Fibroblast of pulmonary artery (primary cell): ENCODE measurements at regions not wholly inside any gene's neighbourhood (a gene's known extent, or its start where the extent isn't known, plus 50 kb on each side); places are given as distances from the start of the nearest gene placed in this dataset.
A peak's percentile ranks its signal among the peaks of the same experiment; 100 is the strongest.

Experiments
- DNase-seq: peaks from one replicate; pipeline ENCODE4 v3.0.0-alpha.2; 2010; ENCODE audit warnings: low read depth
- H3K4me3 ChIP-seq: replicated peaks from 2 replicates; pipeline ENCODE4 v1.5.1; 2011; ENCODE audit warnings: low read depth, mild to moderate bottlenecking, control low read depth, low read length, moderate library complexity
- TF ChIP-seq, protein P1 (sequence below): IDR thresholded peaks from 2 replicates; pipeline ENCODE4 v1.5.1; 2011; ENCODE audit warnings: mild to moderate bottlenecking, control low read depth, low read length, inconsistent platforms; ENCODE audit errors: missing control alignments

DNA sequence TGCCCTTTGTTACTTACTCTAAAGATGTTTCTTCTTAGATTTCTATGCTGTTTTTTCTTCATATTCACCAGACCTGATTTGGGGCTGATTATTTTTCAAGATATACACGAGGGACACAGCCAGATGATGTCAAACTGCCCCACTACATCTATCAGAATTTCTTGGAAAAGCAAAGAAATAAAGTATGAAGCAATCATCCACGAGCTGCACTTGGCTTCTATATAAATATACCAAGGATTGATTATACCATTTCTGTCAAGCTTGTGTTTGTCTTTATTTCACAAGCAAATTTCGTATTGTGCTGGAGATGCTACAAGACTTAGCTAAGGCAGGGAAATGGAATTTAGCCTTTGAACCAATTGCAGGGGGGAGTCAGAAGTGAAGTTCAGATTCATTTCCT, 715.1 kb upstream of the NR2F2 start:
- peak; percentile 22 for DNase-seq
- TF ChIP-seq, protein P1, sequence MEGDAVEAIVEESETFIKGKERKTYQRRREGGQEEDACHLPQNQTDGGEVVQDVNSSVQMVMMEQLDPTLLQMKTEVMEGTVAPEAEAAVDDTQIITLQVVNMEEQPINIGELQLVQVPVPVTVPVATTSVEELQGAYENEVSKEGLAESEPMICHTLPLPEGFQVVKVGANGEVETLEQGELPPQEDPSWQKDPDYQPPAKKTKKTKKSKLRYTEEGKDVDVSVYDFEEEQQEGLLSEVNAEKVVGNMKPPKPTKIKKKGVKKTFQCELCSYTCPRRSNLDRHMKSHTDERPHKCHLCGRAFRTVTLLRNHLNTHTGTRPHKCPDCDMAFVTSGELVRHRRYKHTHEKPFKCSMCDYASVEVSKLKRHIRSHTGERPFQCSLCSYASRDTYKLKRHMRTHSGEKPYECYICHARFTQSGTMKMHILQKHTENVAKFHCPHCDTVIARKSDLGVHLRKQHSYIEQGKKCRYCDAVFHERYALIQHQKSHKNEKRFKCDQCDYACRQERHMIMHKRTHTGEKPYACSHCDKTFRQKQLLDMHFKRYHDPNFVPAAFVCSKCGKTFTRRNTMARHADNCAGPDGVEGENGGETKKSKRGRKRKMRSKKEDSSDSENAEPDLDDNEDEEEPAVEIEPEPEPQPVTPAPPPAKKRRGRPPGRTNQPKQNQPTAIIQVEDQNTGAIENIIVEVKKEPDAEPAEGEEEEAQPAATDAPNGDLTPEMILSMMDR, result no peak

DNA sequence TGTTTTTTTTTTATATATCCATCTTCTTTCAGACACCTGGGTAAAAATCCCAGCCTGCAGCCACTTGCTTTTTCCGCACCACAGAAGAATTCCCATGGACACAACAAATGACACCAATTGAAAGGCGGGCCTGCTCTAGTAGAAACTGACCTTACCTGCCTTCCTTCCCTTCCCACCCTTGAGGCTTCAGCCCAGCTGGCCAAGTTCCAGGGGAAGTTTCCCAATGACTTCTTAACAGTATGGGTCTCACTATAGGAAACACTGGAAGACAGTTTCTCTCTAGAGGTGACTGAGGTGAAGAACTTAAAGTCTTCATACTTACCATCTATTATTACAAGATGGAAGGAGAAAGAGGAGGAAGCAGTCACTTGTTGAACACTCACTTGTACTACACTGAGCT, 714.2 kb upstream of the NR2F2 start:
- no peak overlapping the region for H3K4me3 ChIP-seq

More for the DNA sequence above, 715.1 kb upstream of the NR2F2 start:
- no peak overlapping the region for H3K4me3 ChIP-seq

DNA sequence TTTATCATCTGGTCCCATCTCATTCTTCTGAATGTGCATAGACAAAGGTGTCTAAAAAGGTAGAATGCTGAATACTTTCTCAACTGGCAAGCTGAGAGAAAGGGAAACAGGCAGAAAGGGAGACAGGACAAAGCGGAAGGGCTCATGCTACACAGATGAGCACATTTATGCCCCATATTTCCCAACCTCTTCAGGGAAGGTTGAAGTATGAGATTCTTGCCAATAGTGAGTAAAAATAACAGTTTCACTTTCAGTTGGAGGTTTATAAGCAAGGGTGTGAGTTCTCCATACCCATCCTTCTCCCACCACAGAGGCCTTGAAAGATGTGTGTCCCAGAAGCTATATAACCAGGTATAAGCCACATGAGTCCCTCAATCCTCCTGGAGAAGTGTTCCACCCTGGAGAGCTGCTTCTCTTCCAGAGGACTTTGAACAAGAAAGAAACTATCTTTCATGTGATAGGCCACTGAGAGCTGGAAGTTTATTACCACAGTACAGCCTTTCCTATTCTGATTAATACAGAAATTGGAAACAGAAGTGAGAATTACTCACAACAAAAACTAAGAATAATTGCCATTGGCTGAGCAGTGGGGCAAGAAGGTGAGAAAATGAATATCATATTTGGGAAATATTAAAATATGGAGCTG, 709.4 kb upstream of the NR2F2 start:
- H3K4me3 ChIP-seq, result no peak overlapping the region
- DNase-seq, result peak; percentile 72
- TF ChIP-seq, protein P1, result no peak

More for the DNA sequence above, 714.2 kb upstream of the NR2F2 start:
- TF ChIP-seq, protein P1, result no peak
- DNase-seq, result no peak

DNA sequence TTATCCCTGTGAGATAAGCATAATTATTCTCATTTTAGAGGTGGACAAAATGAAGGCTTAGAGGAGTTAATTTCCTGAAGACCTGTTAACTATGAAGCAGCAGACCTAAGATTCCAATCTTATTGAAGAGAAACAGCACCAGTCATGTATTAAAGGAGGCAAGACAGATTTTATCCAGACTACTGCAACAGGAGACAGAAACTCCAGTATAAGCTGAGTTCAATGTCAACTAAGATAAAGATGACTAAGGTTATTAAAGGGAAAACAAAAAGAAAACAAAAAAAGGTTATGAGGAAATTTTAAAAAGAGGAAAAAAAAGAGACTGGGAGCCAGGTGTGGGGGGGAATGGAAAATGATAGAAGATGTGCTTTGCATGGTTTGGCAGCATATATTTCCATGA, 707.7 kb upstream of the NR2F2 start:
- no peak for DNase-seq
- no peak overlapping the region for H3K4me3 ChIP-seq
- TF ChIP-seq, protein P1, result no peak

DNA sequence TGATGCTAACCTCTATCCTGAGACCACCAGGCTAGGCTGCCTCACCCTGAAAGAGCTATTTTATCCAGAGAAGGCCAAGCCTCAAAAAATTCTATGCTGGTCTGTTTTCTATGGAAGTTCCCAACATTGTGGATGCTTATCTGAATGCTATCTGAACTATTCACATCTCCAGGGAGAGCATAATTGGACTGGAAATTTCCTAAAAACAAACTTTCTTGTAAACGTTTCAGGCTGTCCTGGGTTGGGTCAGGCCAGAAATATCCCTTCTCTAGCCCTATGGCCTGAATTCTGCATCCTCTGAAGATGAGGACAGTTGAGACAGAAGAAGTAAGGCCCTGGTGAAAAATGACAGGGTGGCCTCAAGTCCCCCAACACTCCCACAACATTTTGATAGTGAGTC, 706.4 kb upstream of the NR2F2 start:
- TF ChIP-seq, protein P1, result no peak
- no peak overlapping the region for H3K4me3 ChIP-seq
- no peak for DNase-seq

DNA sequence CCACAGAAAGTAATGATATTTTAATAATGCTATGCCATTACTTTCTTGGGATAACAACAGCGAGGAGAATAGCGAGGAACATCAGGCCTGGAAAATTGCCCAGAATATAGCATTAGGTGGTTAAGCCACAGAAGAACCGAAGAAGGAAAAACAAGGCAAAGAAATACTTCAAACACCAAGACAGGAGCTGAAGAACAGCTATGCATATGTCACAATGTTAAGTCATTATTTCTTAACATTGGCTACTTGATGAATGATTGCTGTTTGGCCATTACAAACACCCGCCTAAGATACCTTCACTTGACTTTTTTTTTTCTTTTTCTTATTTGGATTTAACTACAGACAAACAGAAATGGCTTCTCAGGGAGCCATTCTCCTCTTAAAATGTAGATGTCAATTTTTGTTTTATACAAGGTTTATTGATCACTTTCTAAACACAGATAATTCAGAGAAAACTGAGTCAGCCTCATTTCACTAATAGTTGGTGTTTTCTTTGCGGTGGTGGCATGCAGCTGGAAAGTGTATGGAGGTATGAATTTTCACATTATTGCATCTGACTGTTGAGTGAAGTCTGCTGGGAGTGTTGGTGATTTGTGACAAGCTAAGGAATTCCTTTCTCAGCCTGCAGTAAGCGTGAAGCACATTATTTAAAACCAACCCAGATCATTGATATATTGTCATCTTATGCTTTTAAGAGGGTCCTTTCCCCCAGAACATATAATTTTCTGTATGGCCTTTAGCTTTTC, 705.7 kb upstream of the NR2F2 start:
- DNase-seq, result no peak
- H3K4me3 ChIP-seq, result no peak overlapping the region
- TF ChIP-seq, protein P1, result no peak
